ENCODE measurements at regions not wholly inside any gene's neighbourhood (a gene's known extent, or its start where the extent isn't known, plus 50 kb on each side); places are given as distances from the start of the nearest gene placed in this dataset.

GRCh38 chr5:165351342-165351741 lies 1845.9 kb downstream of the MAT2B start:
- no peak for TF ChIP-seq MAX (IDR thresholded peaks at IDR 0.05; ENCODE audit: low read depth, low read length)
- no peak for TF ChIP-seq CTCF (IDR thresholded peaks at IDR 0.05; ENCODE audit: low read depth, low read length)
- TF ChIP-seq POLR2A (IDR thresholded peaks at IDR 0.05; ENCODE audit: extremely low read depth, insufficient read length): no peak

Measured in NB4 (cell line).